NCI-H1436 treated with DMSO at 0.1 percent for 48 hours (cell line): ENCODE measurements at regions not wholly inside any gene's neighbourhood (a gene's known extent, or its start where the extent isn't known, plus 50 kb on each side); places are given as distances from the start of the nearest gene placed in this dataset.
"Not testable (repeated sequence)": the region's sequence is repeated elsewhere in the genome, so short reads cannot be mapped to it uniquely, and the experiment has no call there.

Experiments used
- DNase-seq: peaks from one replicate; lab custom pipeline; 2025; lab: John Stamatoyannopoulos, UW

DNA sequence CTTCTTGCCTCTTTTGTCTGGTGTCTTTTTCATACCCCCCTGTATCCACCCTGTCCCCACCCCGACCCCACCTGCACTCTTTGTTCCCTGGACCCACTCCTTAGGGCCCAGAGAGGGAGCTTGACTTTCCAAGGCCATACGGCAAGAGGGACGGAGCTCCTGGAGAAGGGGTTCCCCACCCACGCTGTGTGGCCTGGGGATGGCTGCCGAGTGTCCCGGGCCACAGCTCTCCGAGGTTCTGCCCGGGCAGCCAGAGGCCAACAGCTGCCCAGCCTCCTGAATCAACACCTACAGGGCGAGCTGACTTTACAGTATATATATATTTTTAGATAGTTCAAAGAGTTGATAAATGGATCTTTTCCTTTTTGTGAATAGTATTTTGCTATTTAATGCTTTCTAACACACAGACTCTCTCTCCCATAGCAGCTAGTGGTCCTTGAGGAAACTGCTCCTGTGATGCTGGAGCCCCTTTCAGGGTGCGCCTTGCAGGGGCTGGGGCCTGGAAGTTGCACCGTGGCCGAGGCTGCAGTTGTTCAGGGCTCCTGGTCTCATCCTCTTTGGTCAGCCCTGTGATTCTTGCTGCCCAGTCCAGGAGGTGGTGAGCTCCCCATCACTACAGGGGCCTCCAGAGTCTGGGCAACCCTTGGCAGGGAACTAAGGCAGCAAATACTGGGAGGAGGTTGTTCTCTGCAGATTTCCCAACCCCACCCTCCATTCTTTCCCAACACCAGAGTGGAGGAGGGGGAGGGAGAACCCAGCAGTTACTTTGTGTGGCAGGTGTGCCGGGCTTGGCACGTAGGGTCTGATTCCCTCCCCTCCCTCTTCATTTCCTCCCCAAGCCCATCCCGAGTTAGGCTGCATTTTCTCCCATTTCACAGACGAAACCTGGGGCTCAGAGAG lies 321.6 kb downstream of the PTPRU start:
- no peak for DNase-seq

DNA sequence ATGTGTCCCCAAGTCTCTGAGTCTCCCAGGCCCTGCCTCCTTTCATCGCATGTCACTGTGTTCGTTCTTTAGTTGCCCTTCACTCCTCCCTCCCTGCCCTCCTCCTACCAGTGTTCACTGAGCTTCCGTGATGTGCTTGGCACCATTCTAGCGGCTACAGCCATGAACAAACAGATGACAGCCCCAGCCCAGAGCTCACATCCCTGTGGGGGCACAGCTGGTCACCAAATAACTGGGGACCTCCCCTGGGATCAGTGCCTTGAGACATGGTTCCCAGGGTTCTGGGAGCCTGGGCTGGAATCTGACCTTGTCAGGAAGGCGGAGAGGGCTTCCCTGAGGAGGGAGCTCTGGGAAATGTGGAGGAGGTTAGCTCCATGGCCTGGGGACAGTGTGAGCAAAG lies 320.7 kb downstream of the PTPRU start:
- DNase-seq, result no peak

DNA sequence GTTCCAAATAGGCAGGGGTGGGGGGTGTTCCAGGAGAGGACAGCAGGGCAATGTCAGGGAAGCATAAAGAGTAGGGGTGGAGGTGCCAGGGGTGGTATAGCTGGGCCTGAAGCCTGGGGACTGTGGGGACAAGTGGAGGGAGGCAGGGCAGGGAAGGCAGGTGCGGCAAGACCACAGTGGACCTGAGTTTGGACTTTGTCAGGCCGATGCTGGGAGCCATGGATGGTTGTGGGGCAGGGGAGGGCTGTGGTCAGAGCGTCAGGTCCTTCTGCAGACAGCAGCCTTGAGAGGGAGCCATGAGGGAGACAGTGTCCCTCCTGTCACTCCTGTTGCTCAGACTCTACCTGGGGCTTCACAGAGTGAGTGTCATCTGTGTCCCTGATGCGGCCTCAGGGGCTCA lies 320.3 kb downstream of the PTPRU start:
- DNase-seq, result no peak

DNA sequence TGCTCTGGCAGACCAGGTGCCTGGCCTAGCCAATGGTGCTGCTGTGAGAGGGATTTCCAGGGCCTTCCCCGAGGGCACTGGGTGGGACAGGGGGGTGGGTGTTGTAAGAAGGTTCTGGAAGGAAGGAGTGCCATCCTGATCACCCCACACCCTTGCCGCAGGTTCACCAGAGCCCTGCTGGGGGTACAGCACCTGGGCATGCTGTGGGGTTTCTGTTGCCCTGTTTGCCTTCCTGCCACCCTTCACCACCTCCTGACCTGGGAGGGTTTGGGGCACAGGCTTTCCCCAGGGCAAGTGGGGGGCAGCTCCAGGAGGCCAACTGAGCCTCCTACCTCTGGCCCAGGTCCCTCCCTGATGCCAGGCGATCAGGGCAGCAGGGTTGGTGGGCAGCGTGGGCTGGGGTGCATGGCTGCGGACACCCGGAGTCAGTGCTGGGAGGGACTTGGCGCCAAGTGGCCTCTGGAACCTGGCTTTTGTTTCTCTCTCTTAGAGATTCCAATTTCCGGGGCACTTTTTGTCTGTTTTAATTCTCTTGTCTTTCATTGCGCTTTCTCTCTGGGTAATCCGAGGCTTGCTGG lies 318.8 kb downstream of the PTPRU start:
- DNase-seq, result no peak

DNA sequence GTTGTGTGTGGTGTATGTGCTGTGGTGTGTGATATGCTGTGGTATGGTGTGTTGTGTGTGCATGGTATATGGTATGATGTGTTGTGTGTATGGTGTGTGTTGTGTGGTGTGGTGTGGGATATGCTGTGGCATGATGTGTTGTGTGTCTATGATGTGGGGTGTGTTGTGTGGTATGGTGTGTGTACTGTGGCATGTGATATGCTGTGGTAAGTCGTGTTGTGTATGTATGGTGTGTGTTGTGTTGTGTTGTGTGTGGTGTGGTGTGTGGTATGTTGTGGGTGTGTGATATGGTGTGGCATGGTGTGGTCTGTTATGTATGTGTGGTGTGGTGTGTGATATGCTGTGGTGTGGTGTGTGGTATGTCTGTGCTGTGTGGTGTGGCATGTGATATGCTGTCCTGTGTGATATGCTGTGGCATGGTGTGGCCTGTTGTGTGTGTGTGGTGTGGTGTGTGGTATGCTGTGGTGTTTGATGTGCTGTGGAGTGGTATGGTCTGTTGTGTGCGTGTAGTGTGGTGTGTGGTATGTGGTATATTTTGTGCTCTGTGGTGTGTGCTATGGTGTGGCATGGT lies 318.0 kb downstream of the PTPRU start:
- no peak for DNase-seq

DNA sequence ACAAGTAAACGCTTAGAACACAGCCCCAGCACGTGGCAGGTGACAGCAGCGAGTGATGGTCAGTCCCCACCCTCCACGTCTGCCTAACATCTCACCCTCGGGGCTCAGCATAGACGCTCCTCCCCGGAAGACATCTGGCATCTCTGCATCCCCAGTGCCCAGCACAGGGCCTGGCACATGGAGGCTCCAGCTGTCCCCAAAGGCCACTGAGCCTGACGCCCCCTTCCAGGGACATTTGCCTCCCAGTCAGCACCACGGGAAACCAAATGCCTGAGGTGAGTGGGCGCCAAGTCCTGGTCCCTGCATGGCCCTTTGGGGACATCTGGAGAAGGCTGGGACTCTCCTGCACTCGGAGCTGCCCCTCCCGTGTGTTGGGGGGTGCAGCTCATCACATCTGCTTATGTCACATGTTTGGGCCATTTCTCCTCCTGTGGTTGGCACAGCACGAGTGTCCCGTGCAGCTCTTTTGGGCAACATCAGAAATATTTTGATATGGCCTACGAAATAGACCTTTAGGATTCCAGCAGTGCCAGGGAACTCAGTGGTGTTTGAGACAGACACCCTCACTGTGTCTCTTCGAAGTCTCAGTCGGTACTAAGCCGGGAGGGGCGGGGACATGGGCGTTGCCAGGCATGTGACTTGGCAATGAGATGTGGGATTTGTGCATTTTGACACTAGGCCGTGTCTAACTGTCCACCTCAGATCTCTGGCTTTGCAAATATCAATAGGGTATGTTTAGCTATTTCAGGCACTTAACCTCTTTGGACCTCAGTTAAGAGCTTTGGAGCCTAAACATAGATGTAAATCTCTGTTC lies 315.0 kb downstream of the PTPRU start:
- no peak for DNase-seq

DNA sequence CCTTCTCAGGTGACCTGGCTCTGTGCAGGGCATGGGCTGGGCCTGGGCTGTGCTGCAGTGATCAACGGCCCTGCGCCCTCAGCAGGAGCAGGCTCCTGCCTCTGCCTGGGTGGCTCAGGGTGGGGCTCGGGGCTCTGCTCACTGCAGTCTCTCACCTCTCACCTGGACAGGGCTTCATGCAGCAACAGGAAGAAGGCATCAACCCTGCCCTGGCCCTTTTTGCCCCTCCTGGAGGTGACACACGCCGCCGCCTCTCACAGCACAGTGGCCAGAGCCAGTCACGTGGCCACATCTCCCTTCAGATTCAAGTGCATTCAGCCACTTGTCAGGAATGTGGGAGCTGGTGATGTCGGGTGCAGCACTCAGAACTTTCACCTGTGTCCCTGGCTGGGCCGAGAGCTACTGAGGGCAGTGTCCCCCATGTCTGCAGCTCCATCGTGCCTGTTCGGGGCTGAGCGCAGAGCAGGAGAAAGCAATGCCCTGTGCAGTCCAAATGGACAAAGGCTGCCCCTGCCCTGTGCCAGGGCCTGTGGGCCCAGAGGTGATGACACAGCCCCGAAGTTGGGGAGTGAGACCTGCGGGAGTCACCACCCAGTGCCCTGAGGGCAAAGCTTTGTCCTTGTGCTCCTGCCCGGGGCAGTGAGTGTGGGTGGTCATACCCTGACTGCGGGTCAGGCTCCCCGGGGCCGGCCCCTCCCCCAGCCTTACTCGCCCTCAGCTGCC lies 314.0 kb downstream of the PTPRU start:
- DNase-seq, result no peak

DNA sequence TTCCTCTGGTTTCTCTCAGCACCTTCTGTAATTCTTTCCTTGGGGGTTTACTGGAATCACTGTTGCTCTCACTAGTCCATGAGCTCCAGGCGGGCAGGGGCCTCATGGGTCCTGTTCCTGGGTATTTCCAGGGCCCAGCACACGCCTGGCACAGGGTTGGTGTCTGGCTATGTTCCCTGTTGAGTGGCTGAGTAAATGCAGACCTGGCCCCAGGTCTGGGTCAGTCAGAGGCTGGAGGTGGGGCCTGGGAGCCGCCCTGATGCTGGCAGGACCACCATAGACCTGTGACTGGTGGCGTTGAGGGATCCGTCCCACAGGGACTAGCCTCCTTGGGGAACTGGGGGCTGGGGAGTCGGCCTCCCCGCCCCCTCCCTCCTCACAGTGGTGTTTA lies 313.4 kb downstream of the PTPRU start:
- DNase-seq, result not testable (repeated sequence)

DNA sequence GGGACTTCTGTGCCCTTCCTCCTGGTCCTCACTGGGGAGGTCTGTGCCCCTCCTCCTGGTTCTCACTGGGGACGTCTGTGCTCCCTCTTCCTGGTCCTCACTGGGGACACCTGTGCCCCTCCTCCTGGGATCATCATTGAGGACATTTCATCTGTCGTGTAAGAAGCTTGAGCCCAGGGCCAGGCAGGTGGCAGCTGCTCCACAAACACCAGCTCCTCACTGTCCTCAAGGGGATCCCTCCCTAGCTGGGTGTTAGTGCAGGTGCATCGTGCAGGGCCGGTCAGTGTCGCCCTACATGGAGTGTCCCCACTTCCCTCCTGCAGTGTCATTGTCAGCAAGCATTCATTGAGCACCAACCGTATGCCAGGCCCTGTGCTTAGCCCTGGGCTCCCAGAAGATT lies 312.7 kb downstream of the PTPRU start:
- DNase-seq, result no peak

DNA sequence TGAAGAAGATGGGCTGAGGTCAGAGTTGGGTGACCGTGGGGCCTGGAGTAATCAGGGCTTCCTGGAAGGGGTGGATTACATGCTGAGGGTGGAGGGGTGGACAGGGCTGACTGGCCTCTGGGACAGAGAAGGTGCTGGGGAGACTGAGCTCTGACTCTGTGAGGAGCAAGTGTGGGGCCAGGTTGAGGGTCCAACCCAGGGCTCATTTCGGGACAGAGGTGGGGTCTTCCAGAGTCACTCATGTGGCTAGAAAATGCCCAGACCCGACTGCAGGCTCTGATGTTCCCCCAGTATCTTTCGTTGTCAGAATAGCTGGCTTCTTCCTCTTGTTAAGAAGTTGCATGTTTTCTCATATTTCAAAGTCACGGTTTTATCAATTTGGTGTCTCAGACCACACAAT lies 311.8 kb downstream of the PTPRU start:
- DNase-seq, result no peak

DNA sequence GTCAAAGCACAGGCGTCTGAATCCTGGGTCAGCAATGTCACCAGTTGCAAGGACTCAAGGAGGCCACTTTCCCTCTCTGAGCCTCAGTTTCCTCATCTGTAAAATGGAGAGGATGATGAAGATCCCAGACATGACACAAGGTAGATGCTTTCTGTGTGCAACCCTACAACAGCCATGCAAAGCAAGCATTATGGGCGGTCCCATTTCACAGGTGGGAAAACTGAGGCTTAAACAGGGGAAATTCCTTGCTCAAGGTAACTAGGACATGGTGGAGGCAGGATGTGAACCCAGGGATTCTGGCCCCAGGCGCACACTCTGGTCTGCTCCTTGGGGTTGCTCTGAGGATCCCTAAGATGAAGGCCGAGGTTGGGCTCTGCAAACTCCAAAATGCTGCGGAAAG lies 311.0 kb downstream of the PTPRU start:
- DNase-seq, result no peak

DNA sequence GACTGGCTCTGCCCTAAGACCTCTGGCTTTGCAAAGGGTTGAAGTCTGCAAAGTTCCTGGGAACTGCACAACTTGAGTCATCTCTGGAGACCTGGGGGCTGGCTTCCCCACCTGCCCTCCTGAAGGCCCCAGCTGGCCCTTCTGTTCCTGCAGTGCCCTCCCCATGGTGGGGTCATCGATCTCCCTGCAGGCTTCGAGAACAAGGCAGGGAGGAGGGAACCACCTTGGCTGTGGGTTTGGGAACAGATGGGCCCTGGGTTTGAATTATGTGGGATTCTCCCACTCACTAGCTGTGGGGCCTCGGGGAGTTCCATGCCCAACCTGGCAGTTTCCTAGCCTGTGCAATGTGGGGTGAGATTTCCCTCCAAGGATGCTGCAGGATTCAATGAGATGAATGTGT lies 310.2 kb downstream of the PTPRU start:
- no peak for DNase-seq

DNA sequence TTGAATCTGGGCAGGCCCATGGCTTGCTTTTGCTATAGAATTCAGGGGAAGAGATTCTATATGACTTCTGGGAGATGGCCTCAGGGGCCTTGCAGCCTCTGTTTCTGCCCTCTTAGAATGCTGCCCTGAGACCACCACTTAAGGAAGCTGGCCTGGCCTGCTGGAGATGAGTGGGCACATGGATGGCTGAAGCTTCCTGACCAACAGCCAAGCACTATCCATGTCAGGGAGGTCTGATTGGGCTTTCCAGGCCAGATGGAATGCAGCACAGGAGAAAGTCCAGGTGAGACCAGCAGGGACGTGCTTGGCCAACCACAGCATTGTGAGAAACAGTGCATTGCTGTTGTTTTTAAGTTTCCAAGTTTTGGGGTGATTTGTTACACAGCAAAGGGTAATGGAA lies 308.1 kb downstream of the PTPRU start:
- no peak for DNase-seq

DNA sequence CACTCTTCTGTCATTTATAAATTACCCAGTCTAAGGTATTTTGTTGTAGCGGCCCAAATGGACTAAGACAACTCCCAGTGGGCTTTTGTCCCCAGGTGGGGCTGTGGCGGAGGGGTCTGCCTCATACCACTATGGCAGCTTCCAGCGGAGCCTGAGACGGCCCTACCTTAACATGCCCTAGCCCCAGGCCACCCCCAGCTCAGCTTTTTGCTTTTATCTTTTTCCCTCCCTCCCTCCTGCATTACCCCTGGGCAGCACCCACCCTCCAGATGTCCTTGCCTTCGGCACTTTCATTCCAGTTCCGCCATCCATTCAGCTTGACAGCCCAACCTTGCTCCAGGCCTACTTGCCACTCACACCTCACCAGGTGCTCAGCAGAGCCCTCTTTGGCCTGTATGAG lies 307.3 kb downstream of the PTPRU start:
- no peak for DNase-seq

DNA sequence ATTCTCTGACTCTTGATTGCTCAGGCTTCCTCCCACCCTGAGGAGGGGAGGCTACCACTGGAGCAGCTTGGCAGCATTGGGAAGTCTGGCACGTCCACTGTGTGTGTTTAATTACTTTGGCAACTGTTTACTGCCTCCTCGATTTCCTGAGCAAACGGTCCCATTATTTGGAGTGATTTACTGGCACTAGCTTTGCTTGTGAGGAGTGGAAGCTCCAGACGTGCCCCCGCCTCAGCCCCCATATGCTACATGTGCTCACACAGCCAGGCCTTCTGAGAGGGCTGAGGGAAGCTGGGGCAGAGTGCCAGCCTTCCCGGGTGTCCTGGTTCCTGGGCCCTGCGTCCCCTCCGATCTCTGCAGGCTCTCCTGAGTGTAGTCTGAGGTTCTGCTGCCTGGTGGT lies 306.2 kb downstream of the PTPRU start:
- DNase-seq, result no peak

DNA sequence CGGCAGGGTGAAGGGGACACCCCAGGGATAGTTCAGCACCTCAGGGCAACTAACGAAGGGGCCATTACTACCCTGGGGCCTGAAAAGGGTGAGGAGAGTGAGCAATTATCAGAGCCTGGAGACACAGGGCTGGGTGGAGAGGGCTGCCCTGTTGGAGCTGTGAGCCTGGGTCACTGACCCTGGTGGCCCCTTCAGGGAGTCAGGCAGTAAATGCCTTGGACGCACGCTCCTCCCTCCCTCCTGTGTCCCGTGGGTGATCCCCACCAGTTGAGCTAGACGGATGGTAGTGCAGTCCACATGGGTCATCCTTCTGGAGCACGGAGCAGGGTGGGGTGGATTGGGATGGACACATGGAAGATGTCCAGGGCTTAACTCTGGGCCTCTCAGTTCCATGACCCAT lies 305.3 kb downstream of the PTPRU start:
- no peak for DNase-seq

DNA sequence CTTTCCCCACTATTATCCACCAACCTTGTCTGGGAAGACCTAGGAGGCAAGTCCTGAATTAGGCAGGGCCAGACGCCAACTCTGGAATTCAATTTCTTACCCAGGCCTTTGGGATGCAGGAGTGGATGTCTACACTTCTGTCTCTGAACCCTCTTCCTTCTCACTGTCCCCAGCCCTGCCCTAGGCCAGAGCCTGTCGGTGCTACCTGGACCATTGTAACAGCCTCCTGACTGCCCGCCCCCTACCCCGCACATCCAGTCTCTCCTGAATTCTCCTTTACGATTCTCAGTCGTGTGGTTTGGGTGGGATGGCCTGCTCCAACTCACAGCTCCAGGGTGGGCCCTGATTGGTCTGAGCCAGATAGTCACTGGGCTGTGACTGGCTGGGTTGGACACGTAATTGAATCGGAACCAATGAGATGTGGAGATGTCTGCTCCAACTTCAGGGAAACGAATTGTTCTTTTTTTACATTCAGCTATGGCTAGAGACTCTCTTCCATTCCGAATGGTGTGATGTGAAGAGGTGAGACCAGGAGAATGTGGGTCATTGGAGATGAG lies 304.6 kb downstream of the PTPRU start:
- DNase-seq, result no peak

DNA sequence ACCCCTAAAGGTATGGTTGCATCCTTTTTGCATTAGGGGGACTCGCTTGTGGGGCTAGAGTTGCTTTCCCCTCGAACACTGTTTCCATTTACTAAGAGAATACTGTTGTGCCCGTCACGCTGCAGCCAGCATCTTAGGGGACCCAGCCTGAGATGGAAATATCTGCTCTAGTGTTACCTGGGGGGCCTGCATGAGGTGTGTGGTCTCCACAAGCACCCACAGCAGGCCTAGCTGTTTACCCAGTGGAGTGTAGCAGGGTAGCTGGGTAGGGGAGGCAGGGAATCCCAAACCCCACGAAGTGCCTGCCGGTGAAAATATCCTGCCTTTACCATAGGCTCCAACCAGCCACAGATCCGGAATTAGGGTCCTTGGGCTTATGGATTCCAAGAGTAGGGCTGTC lies 303.6 kb downstream of the PTPRU start:
- DNase-seq, result no peak

DNA sequence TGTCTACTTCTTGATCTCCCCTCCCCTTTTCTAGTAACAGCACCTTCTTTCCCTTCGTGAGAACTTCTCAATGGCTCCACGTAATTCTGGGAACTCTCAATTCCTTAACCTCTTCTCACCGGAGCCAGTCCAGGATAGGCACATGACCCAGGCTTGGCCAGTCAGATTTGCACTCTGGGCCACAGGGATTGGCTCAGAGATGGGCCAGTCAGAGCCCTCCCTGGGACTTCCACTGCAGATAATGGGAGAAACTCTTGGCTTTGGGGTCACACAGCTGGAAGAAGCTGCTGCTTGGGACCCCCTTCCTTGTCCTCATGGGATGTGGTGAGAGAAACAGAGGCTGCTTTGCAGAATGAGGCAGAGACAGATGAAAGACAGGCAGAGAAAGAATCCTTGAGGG lies 302.3 kb downstream of the PTPRU start:
- DNase-seq, result no peak

DNA sequence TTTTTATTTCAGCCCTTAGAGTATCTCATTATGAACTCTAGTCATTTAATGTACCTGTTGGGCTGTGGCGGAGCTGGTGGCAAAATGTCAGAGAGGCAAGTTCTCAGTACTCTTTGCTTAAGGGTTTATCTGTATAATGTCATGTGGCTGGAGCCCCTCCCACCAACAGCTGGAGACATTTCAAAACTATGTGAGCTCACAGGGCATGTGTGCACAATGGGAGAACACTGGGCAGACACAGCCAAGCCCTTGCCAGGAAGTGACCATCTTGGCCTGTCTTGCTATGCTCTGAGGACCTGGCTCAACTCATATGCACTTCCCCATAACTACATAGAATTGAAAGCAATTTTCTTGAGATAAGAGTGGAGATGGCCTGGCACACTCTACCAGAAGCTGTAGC lies 296.4 kb downstream of the PTPRU start:
- DNase-seq, result no peak

DNA sequence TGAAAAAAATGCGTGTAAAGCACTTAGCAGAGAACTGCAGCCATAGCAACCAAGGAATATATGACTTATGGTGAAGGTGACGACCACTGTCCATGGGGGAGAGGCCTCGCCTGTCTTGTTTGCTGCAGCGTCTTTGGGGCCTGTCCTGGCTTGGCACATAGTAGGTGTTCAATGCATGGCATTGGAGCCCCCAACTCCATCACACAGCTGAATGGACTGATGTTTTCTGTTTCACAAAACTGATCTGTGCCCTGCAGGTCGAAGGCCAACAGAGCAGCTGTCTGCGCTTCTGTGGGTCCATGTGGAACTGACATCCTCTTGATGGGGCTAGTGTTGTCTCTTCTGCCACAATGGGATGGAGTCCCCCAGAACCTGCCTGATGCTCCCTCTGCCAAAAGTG lies 296.0 kb downstream of the PTPRU start:
- no peak for DNase-seq

DNA sequence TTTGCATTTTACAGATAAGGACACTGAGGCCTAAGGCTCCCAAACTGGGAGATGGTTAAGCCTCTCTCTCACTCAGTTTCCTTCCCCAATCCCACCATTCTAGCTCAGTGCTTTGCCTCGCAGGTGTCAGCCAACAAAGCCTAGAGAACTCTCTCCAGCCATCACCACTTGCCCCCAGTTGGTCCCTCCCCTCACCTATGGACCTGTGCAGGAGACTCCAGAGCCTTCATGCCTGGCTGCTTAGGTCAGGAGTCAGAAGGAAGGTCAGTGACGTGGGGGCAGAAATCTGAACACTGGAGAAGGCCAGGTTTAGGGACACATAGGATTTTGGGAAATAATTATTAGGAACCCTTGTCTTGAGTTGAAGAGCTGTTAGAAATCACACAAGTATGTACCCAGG lies 295.3 kb downstream of the PTPRU start:
- no peak for DNase-seq
